H1 (cell line): ENCODE measurements at regions not wholly inside any gene's neighbourhood (a gene's known extent, or its start where the extent isn't known, plus 50 kb on each side); places are given as distances from the start of the nearest gene placed in this dataset.

ENCODE experiments used
- CTCF ChIA-PET: fragments of 300-600 bp; sonication (Branson Sonifier 250); formaldehyde crosslinking; loops from one replicate; lab custom pipeline; 2021; ENCODE audit not compliant: partially characterized antibody; lab: Charles Lee
- POLR2A ChIA-PET: fragments of 300-600 bp; sonication (Branson Sonifier 250); formaldehyde crosslinking; loops from one replicate; lab custom pipeline; 2021; ENCODE audit warnings: inconsistent platforms; ENCODE audit not compliant: partially characterized antibody; lab: Charles Lee
- DNase-seq, 2 experiments: peaks; one replicate each; pipeline versions ENCODE4 v3.0.0 to v3.0.0-alpha.2; 2010 to 2022; ENCODE audit warnings: low spot score in 2 of 2, low read depth in 1 of 2, mixed read lengths in 1 of 2
- FAIRE-seq: peaks from 2 replicates; lab custom pipeline; 2011; peaks lifted over from hg19 to GRCh38; lab: Jason Lieb, UNC
- H2AFZ ChIP-seq: 2 replicates; pipeline ENCODE4 v1.8.1; 2012; ENCODE audit warnings: low read length, inconsistent platforms
- H2AK5ac ChIP-seq: 2 replicates; pipeline ENCODE4 v1.6.1; 2013; ENCODE audit warnings: low read depth, low read length
- H2BK120ac ChIP-seq: replicated peaks from 2 replicates; pipeline ENCODE3; 2013; ENCODE audit warnings: low read depth, low read length, inconsistent platforms
- H2BK12ac ChIP-seq: 2 replicates; pipeline ENCODE4 v1.6.1; 2013; ENCODE audit warnings: low read depth, low read length
- H2BK15ac ChIP-seq: 2 replicates; pipeline ENCODE4 v1.6.1; 2013; ENCODE audit warnings: low read length
- H2BK20ac ChIP-seq: 2 replicates; pipeline ENCODE4 v1.6.1; 2013; ENCODE audit warnings: low read length
- H2BK5ac ChIP-seq: 2 replicates; pipeline ENCODE4 v1.6.1; 2013; ENCODE audit warnings: low read depth, low read length
- H3K14ac ChIP-seq: 2 replicates; pipeline ENCODE4 v1.6.1; 2013; ENCODE audit warnings: inconsistent platforms; ENCODE audit not compliant: insufficient read length
- H3K18ac ChIP-seq: 2 replicates; pipeline ENCODE4 v1.6.1; 2013; ENCODE audit warnings: low read length; ENCODE audit errors: extremely low read depth
- H3K23ac ChIP-seq: 2 replicates; pipeline ENCODE4 v1.6.1; 2013; ENCODE audit warnings: inconsistent platforms; ENCODE audit not compliant: insufficient read length
- H3K23me2 ChIP-seq: 2 replicates; pipeline ENCODE4 v1.6.1; 2013; ENCODE audit warnings: low read depth, low read length
- H3K27ac ChIP-seq: 2 replicates; pipeline ENCODE4 v1.6.1; 2011; ENCODE audit warnings: low read depth, low read length, inconsistent platforms
- H3K27me3 ChIP-seq, 4 experiments: replicated peaks in 1 of 4; 1 replicate in 1 of 4; 2 replicates in 3 of 4; pipeline versions ENCODE4 v1.6.1 to v1.8.1; 2011 to 2013; ENCODE audit warnings: low read length in 3 of 4, mild to moderate bottlenecking in 3 of 4, inconsistent platforms in 2 of 4, mixed read lengths in 2 of 4, moderate library complexity in 1 of 4; ENCODE audit not compliant: control insufficient read depth in 3 of 4, insufficient read depth in 3 of 4; ENCODE audit errors: extremely low read depth in 1 of 4
- H3K36me3 ChIP-seq, 4 experiments: 2 replicates each; pipeline versions ENCODE4 v1.6.1 to v1.8.1; 2011 to 2013; ENCODE audit warnings: mild to moderate bottlenecking in 4 of 4, low read length in 3 of 4, moderate library complexity in 2 of 4, control low read depth in 1 of 4, inconsistent platforms in 1 of 4; ENCODE audit not compliant: insufficient read depth in 4 of 4, control insufficient read depth in 2 of 4
- H3K4ac ChIP-seq: replicated peaks from 2 replicates; pipeline ENCODE3; 2013; ENCODE audit warnings: low read length, low read depth, mixed read lengths, inconsistent platforms; ENCODE audit not compliant: insufficient read length
- H3K4me1 ChIP-seq, 4 experiments: replicated peaks in 1 of 4; 1 replicate in 1 of 4; 2 replicates in 3 of 4; pipeline versions ENCODE4 v1.6.1 to v1.8.1; 2011 to 2013; ENCODE audit warnings: low read length in 3 of 4, inconsistent platforms in 2 of 4, mixed read lengths in 1 of 4; ENCODE audit not compliant: insufficient read depth in 4 of 4, control insufficient read depth in 3 of 4
- H3K4me2 ChIP-seq, 2 experiments: 2 replicates each; pipeline versions ENCODE4 v1.6.1 to v1.8.1; 2011 to 2013; ENCODE audit warnings: low read depth in 2 of 2, low read length in 2 of 2, control low read depth in 1 of 2, inconsistent platforms in 1 of 2, mild to moderate bottlenecking in 1 of 2; ENCODE audit not compliant: insufficient read depth in 1 of 2
- H3K4me3 ChIP-seq, 4 experiments: fragments of 200-600, 300-600 bp in 1 of 4; sonication (generic), shearing (Covaris generic), sonication (Bioruptor Twin) in 1 of 4; 2 replicates each; pipeline versions ENCODE4 v1.5.1 to v1.8.1; 2011 to 2016; ENCODE audit warnings: low read length in 4 of 4, low read depth in 3 of 4, control low read depth in 2 of 4, inconsistent platforms in 2 of 4, mild to moderate bottlenecking in 2 of 4, mixed read lengths in 1 of 4, moderate library complexity in 1 of 4; ENCODE audit not compliant: insufficient read depth in 2 of 4; ENCODE audit errors: extremely low read depth in 1 of 4
- H3K56ac ChIP-seq: replicated peaks from 2 replicates; pipeline ENCODE3; 2013; ENCODE audit warnings: low read depth, mild to moderate bottlenecking, mixed read lengths, low read length, inconsistent platforms; ENCODE audit not compliant: insufficient read length
- H3K79me1 ChIP-seq: 2 replicates; pipeline ENCODE4 v1.6.1; 2013; ENCODE audit warnings: low read depth, low read length, control low read depth
- H3K79me2 ChIP-seq, 2 experiments: 2 replicates each; pipeline versions ENCODE4 v1.6.1 to v1.8.1; 2012 to 2013; ENCODE audit warnings: low read length in 2 of 2, mild to moderate bottlenecking in 2 of 2, inconsistent platforms in 1 of 2; ENCODE audit not compliant: insufficient read depth in 2 of 2, control insufficient read depth in 1 of 2
- H3K9ac ChIP-seq, 4 experiments: replicated peaks in 1 of 4; 1 replicate in 1 of 4; 2 replicates in 3 of 4; pipeline versions ENCODE4 v1.6.1 to v1.8.1; 2011 to 2013; ENCODE audit warnings: low read depth in 3 of 4, low read length in 3 of 4, control low read depth in 2 of 4, mild to moderate bottlenecking in 2 of 4, moderate library complexity in 2 of 4, inconsistent platforms in 1 of 4; ENCODE audit errors: extremely low read depth in 1 of 4
- H3K9me3 ChIP-seq, 2 experiments: 2 replicates each; pipeline versions ENCODE4 v1.6.1 to v1.8.1; 2012 to 2013; ENCODE audit warnings: mild to moderate bottlenecking in 2 of 2, moderate library complexity in 2 of 2, control low read depth in 1 of 2, inconsistent platforms in 1 of 2, low read depth in 1 of 2, low read length in 1 of 2, mixed read lengths in 1 of 2; ENCODE audit not compliant: insufficient read depth in 2 of 2
- H4K20me1 ChIP-seq, 2 experiments: replicated peaks in 1 of 2; 2 replicates each; pipeline versions ENCODE3 to v1.8.1; 2011 to 2013; ENCODE audit warnings: inconsistent platforms in 2 of 2, low read length in 2 of 2, mild to moderate bottlenecking in 1 of 2; ENCODE audit not compliant: insufficient read depth in 2 of 2, control insufficient read depth in 1 of 2
- H4K5ac ChIP-seq: 2 replicates; pipeline ENCODE4 v1.6.1; 2013; ENCODE audit warnings: low read length, low read depth, mixed read lengths, inconsistent platforms; ENCODE audit not compliant: insufficient read length
- H4K8ac ChIP-seq: 2 replicates; pipeline ENCODE4 v1.8.0; 2013; ENCODE audit warnings: mild to moderate bottlenecking, moderate library complexity, low read length, inconsistent platforms; ENCODE audit not compliant: insufficient read depth; ENCODE audit errors: extremely low read depth
- H4K91ac ChIP-seq: replicated peaks from 2 replicates; pipeline ENCODE3; 2013; ENCODE audit warnings: low read length, mixed read lengths, inconsistent platforms; ENCODE audit not compliant: insufficient read length
- EZH2 ChIP-seq: fragments of 200-600 bp; sonication (generic); IDR thresholded peaks from 2 replicates; pipeline ENCODE4 v1.7.1; 2012; ENCODE audit warnings: low read depth, mild to moderate bottlenecking, moderate library complexity, low read length, inconsistent platforms; ENCODE audit not compliant: severe bottlenecking
- GABPA ChIP-seq: IDR thresholded peaks from 2 replicates; pipeline ENCODE4 v1.6.1; 2011; ENCODE audit warnings: mild to moderate bottlenecking, low read length, moderate library complexity, borderline replicate concordance; ENCODE audit not compliant: insufficient read depth
- GTF2F1 ChIP-seq: IDR thresholded peaks from 2 replicates; pipeline ENCODE4 v1.6.1; 2012; ENCODE audit warnings: low read depth, low read length, improper control_type of control experiment, borderline replicate concordance
- KDM4A ChIP-seq: IDR thresholded peaks from one replicate; pipeline ENCODE4 v1.7.1; 2012; ENCODE audit warnings: low read depth, mild to moderate bottlenecking, moderate library complexity, low read length, inconsistent platforms; ENCODE audit not compliant: severe bottlenecking
- MAFK ChIP-seq: IDR thresholded peaks from 2 replicates; pipeline ENCODE4 v1.6.1; 2012; ENCODE audit warnings: low read depth, mild to moderate bottlenecking, improper control_type of control experiment, low read length
- WGBS, 2 experiments: shearing (Covaris generic) in 1 of 2; methylation state at CpG; one replicate each; pipeline versions ENCODE4 v1.1.6 to v1.1.7; 2013 to 2015; ENCODE audit warnings: low lambda C conversion rate in 2 of 2, mixed read lengths in 2 of 2, inconsistent platforms in 1 of 2, low coverage in 1 of 2, missing lambda C conversion rate in 1 of 2; ENCODE audit not compliant: insufficient replicate concordance in 2 of 2, insufficient coverage in 1 of 2, insufficient read length in 1 of 2; ENCODE audit errors: extremely low coverage in 1 of 2, missing lambda C conversion rate in 1 of 2; 5-methylcytosine and 5-hydroxymethylcytosine counted together

GRCh38 chr2:38438133-38438882, 61.2 kb upstream of the ATL2 start:
- H4K5ac ChIP-seq, result no peak overlapping the region
- no peak overlapping the region for H2BK12ac ChIP-seq
- H3K23me2 ChIP-seq, result no peaks in the 10 kb centered on the region
- H3K4ac ChIP-seq, result no peak overlapping the region
- DNase-seq, result no peak
- H3K9ac ChIP-seq, result no peak overlapping the region
- H2BK20ac ChIP-seq, result no peak overlapping the region
- H3K79me1 ChIP-seq, result no peaks in the 10 kb centered on the region
- no peak overlapping the region for H3K14ac ChIP-seq
- H3K27me3 ChIP-seq, result no peaks in the 10 kb centered on the region; a peak in 1 of 7 replicates
- no peak overlapping the region for H2BK120ac ChIP-seq
- FAIRE-seq, result no peak
- H3K4me3 ChIP-seq, result no peak overlapping the region
- H4K20me1 ChIP-seq, result no peaks in the 10 kb centered on the region
- no peak overlapping the region for H3K27ac ChIP-seq
- 77% methylated on average over 2 of the region's 2 CpGs; no CpG with 5 or more reads in 1 of the 2 experiments for WGBS, 2 experiments
- no peak overlapping the region for H2AK5ac ChIP-seq
- 0 out of 2 replicates have a peak overlapping the region, but pooled peaks have one; percentile 72 for H2BK15ac ChIP-seq
- CTCF ChIA-PET, result interaction anchor here (1.0 to 1.5 kb wide), 3 partner anchors 10 to 62 kb away, joined by 3 to 5 read pairs (median 4); no protein-coding TSS in a partner anchor
- no peak overlapping the region for H2BK5ac ChIP-seq
- TF ChIP-seq GABPA (no peak), EZH2 (no peak), MAFK (no peak), KDM4A (no peak), GTF2F1 (no peak)
- TF ChIP-seq, all 59 proteins: peak for 0
- Histone ChIP-seq H3K9me3 (no peaks in the 10 kb centered on the region), H3K36me3 (no peaks in the 10 kb centered on the region), H4K8ac (no peak overlapping the region), H3K56ac (no peak overlapping the region), H2AFZ (0 out of 2 replicates have a peak overlapping the region, but pooled peaks have one; percentile 26), H3K4me1 (peaks cover 2 to 16% (median 11%) of the 10 kb centered on the region in 4 experiments; a peak in 6 of 7 replicates), H3K18ac (no peak overlapping the region), H3K4me2 (no peak overlapping the region), H3K23ac (no peak overlapping the region), H3K79me2 (no peaks in the 10 kb centered on the region), H4K91ac (no peak overlapping the region)
- POLR2A ChIA-PET, result interaction anchor here (0.7 kb wide), 1 partner anchor 59 kb away, joined by 3 read pairs; no protein-coding TSS in a partner anchor
